ENCODE measurements at regions not wholly inside any gene's neighbourhood (a gene's known extent, or its start where the extent isn't known, plus 50 kb on each side); places are given as distances from the start of the nearest gene placed in this dataset.

- DNase-seq (ENCODE audit: low spot score) = no peak
- no peaks in the 10 kb centered on the region for H3K4me1 ChIP-seq (ENCODE audit: control insufficient read depth in 4 of 4, insufficient read depth in 4 of 4, low read length in 3 of 4)
- no peak overlapping the region for H3K27ac ChIP-seq (ENCODE audit: low read depth in 1 of 2, low read length in 2 of 2)
- no peaks in the 10 kb centered on the region for H3K27me3 ChIP-seq (ENCODE audit: control insufficient read depth in 4 of 4, insufficient read depth in 4 of 4, low read length in 3 of 4)
- H3K9me3 ChIP-seq (ENCODE audit: control insufficient read depth in 4 of 4, low read length in 3 of 4) = peaks cover 9 to 18% (median 14%) of the 10 kb centered on the region in 4 donors
- H3K36me3 ChIP-seq (ENCODE audit: control insufficient read depth in 4 of 4, insufficient read depth in 3 of 4, low read depth in 1 of 4, low read length in 3 of 4) = no peaks in the 10 kb centered on the region
- 92% methylated on average over 7 of the region's 7 CpGs for WGBS
- TF ChIP-seq HNF4A (conservative IDR thresholded peaks at IDR 0.05) (no peak), RAD21 (IDR thresholded peaks at IDR 0.05) (no peak), REST (IDR thresholded peaks at IDR 0.05) (no peak), CTCF (IDR thresholded peaks at IDR 0.05; ENCODE audit: low read depth, low read length, missing input control) (no peak), FOXA2 (IDR thresholded peaks at IDR 0.05) (no peak), GABPA (IDR thresholded peaks at IDR 0.05 in 1 of 2, conservative IDR thresholded peaks at IDR 0.05 in 1 of 2) (no peak), EGR1 (IDR thresholded peaks at IDR 0.05; ENCODE audit: low read depth in 2 of 2) (no peak), MAX (IDR thresholded peaks at IDR 0.05) (no peak), SP1 (IDR thresholded peaks at IDR 0.05) (no peak), ATF3 (IDR thresholded peaks at IDR 0.05) (no peak), HNF4G (IDR thresholded peaks at IDR 0.05) (no peak), YY1 (IDR thresholded peaks at IDR 0.05) (no peak), NR2F2 (IDR thresholded peaks at IDR 0.05) (no peak), JUND (IDR thresholded peaks at IDR 0.05) (no peak), RXRA (IDR thresholded peaks at IDR 0.05) (no peak), TAF1 (conservative IDR thresholded peaks at IDR 0.05) (no peak)
- H3K4me3 ChIP-seq (ENCODE audit: low read depth in 1 of 3, low read length in 3 of 3) = no peak overlapping the region
- H3K9ac ChIP-seq (ENCODE audit: low read depth in 1 of 2, low read length in 2 of 2) = no peak overlapping the region
Measured at GRCh38 chr15:62262305-62262941, 97.3 kb upstream of the C2CD4B start.

- no peak for DNase-seq (ENCODE audit: low spot score)
- H3K27me3 ChIP-seq (ENCODE audit: control insufficient read depth in 4 of 4, insufficient read depth in 4 of 4, low read length in 3 of 4) = no peaks in the 10 kb centered on the region
- H3K9ac ChIP-seq (ENCODE audit: low read depth in 1 of 2, low read length in 2 of 2) = no peak overlapping the region
- H3K4me1 ChIP-seq (ENCODE audit: control insufficient read depth in 4 of 4, insufficient read depth in 4 of 4, low read length in 3 of 4) = no peaks in the 10 kb centered on the region
- TF ChIP-seq TAF1 (conservative IDR thresholded peaks at IDR 0.05) = no peak
- TF ChIP-seq NR2F2 (IDR thresholded peaks at IDR 0.05) = no peak
- TF ChIP-seq ATF3 (IDR thresholded peaks at IDR 0.05) = no peak
- TF ChIP-seq EGR1 (IDR thresholded peaks at IDR 0.05; ENCODE audit: low read depth in 2 of 2) = no peak
- TF ChIP-seq FOXA2 (IDR thresholded peaks at IDR 0.05) = no peak
- TF ChIP-seq CTCF (IDR thresholded peaks at IDR 0.05; ENCODE audit: low read depth, low read length, missing input control) = no peak
- no peak for TF ChIP-seq SP1 (IDR thresholded peaks at IDR 0.05)
- TF ChIP-seq RAD21 (IDR thresholded peaks at IDR 0.05) = no peak
- no peak for TF ChIP-seq JUND (IDR thresholded peaks at IDR 0.05)
- TF ChIP-seq YY1 (IDR thresholded peaks at IDR 0.05) = no peak
- TF ChIP-seq MAX (IDR thresholded peaks at IDR 0.05) = no peak
- no peak for TF ChIP-seq RXRA (IDR thresholded peaks at IDR 0.05)
- TF ChIP-seq GABPA (IDR thresholded peaks at IDR 0.05 in 1 of 2, conservative IDR thresholded peaks at IDR 0.05 in 1 of 2) = no peak
- no peak for TF ChIP-seq HNF4G (IDR thresholded peaks at IDR 0.05)
- TF ChIP-seq FOXA1 (IDR thresholded peaks at IDR 0.05) = no peak
- TF ChIP-seq HNF4A (conservative IDR thresholded peaks at IDR 0.05) = no peak
- TF ChIP-seq REST (IDR thresholded peaks at IDR 0.05) = no peak
- no peak overlapping the region for H3K27ac ChIP-seq (ENCODE audit: low read depth in 1 of 2, low read length in 2 of 2)
- no peak overlapping the region for H3K4me3 ChIP-seq (ENCODE audit: low read depth in 1 of 3, low read length in 3 of 3)
- peaks cover 13 to 19% (median 14%) of the 10 kb centered on the region in 4 donors for H3K9me3 ChIP-seq (ENCODE audit: control insufficient read depth in 4 of 4, low read length in 3 of 4)
- no peaks in the 10 kb centered on the region for H3K36me3 ChIP-seq (ENCODE audit: control insufficient read depth in 4 of 4, insufficient read depth in 3 of 4, low read depth in 1 of 4, low read length in 3 of 4)
Measured at GRCh38 chr15:62264196-62264595, 99.1 kb upstream of the C2CD4B start.

All from liver (tissue), 8 donors.